GM20000 (cell line): ENCODE measurements at regions not wholly inside any gene's neighbourhood (a gene's known extent, or its start where the extent isn't known, plus 50 kb on each side); places are given as distances from the start of the nearest gene placed in this dataset.

Source experiments
- DNase-seq: peaks from one replicate; pipeline ENCODE4 v3.0.0; 2012; ENCODE audit warnings: low spot score
- CTCF ChIP-seq: IDR thresholded peaks from 2 replicates; pipeline ENCODE4 v1.5.1; 2012; ENCODE audit warnings: mild to moderate bottlenecking, control low read depth; ENCODE audit errors: extremely low read depth, missing control alignments

- no peak for TF ChIP-seq CTCF
- no peak for DNase-seq
Observed at GRCh38 chr5:158026304-158027031, 167.5 kb upstream of the CLINT1 start.

DNA sequence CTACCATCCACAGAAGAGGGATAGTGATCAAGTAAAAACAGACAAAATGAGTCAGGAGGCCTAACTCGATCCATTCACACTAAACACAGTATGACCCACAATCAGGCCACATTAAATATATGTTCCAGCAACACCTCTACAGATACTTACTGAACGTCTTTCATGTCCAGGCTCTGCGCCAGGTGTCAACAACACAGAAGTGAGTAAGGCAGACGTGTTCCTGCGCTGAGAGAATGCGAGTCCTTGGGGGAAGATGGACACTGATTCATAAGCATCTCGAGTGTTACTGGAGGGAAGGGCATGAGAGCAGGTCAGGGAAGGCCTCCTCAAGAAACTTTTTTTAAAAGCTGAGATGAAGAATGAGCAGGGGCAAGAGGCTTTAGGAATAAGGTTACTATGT lies 164.3 kb upstream of the CLINT1 start:
- TF ChIP-seq CTCF: no peak

GRCh38 chr5:158022837-158023236 lies 163.9 kb upstream of the CLINT1 start:
- TF ChIP-seq CTCF: no peak
- no peak for DNase-seq

More for the DNA sequence above, 164.3 kb upstream of the CLINT1 start:
- DNase-seq: no peak

GRCh38 chr5:158022393-158022792 lies 163.4 kb upstream of the CLINT1 start:
- no peak for TF ChIP-seq CTCF
- DNase-seq: no peak

- TF ChIP-seq CTCF: no peak
Observed at GRCh38 chr5:158020555-158021418, 161.8 kb upstream of the CLINT1 start.

DNA sequence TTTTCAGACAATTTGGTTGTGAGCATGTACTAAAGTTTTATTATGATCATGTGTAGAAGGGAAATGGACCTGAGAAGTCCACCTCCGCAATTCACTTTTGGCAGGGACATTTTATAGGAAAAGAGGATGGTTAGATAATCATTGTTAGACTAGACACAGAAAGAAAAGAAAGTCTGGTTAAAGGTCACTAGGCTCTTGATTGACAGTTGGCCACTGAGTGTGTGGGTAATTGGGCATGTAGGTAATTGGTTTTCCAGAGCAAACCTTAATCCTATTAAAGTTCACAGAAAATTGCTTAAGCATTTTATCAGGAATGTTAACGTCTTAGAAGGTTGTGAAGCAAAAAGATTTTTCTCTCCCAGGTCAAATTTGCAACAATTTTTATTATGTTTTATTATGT lies 158.5 kb upstream of the CLINT1 start:
- TF ChIP-seq CTCF: no peak
- DNase-seq: no peak

More at GRCh38 chr5:158020555-158021418, 161.8 kb upstream of the CLINT1 start:
- DNase-seq: no peak

- TF ChIP-seq CTCF: no peak
- no peak for DNase-seq
Observed at GRCh38 chr5:158014372-158014771, 155.4 kb upstream of the CLINT1 start.
